Activated naive CD4-positive, alpha-beta T cell treated with anti-CD3 and anti-CD28 coated beads for 36 hours (primary cell): ENCODE measurements at regions not wholly inside any gene's neighbourhood (a gene's known extent, or its start where the extent isn't known, plus 50 kb on each side); places are given as distances from the start of the nearest gene placed in this dataset.

Experiments used
- CTCF ChIA-PET: fragments of 350-600 bp; sonication (Branson Sonifier 250); formaldehyde crosslinking; loops from one replicate; lab custom pipeline; 2021; ENCODE audit warnings: antibody characterized with exemption; lab: Charles Lee
- DNase-seq: peaks from one replicate; pipeline ENCODE4 v3.0.0-alpha.2; 2020
- H3K27ac Mint-ChIP-seq: one replicate; pipeline ENCODE4 v1.8.0; 2021; ENCODE audit warnings: mild to moderate bottlenecking, mixed read lengths
- H3K27me3 Mint-ChIP-seq: one replicate; pipeline ENCODE4 v1.8.0; 2021; ENCODE audit warnings: low read depth, mixed read lengths
- H3K36me3 Mint-ChIP-seq: one replicate; pipeline ENCODE4 v1.8.0; 2021; ENCODE audit warnings: low read depth, mixed read lengths
- H3K4me1 Mint-ChIP-seq: one replicate; pipeline ENCODE4 v1.8.0; 2021; ENCODE audit warnings: low read depth, mixed read lengths
- H3K4me3 Mint-ChIP-seq: one replicate; pipeline ENCODE4 v1.8.0; 2021; ENCODE audit warnings: mild to moderate bottlenecking, moderate library complexity, mixed read lengths
- H3K9me3 Mint-ChIP-seq: one replicate; pipeline ENCODE4 v1.8.0; 2021; ENCODE audit warnings: mixed read lengths
- intact Hi-C: fragments of 100-400 bp; cut with micrococcal nuclease; formaldehyde crosslinking; loops from one replicate; pipeline ENCODE4 v1.15.1; 2023

DNA sequence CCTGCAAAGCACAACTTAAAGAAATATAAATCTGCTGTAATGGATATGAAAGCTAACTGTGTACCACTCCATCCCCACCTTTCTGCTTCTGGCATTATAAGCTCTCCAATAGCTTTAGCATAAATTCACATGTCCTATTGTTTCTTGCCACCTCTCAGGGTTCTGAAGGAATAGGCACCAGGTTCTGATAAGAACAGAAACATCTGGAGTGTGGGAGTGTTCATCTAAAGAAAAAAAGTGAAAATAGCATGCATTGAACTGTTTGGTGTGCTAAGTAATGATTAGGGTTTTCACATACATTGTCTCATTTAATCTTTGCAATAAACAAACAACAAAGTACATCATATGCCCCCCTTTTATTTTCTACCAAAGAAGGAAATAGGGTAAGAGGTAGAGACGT lies 72.3 kb downstream of the FAM76B start:
- no peak overlapping the region for H3K27ac Mint-ChIP-seq
- no peaks in the 10 kb centered on the region for H3K27me3 Mint-ChIP-seq
- intact Hi-C loops = no loop called here
- DNase-seq = no peak
- H3K4me1 Mint-ChIP-seq = peaks cover 39% of the 10 kb centered on the region
- CTCF ChIA-PET = interaction anchor here (1.6 kb wide), 1 partner anchor 46 kb away, joined by 4 read pairs; no protein-coding TSS in a partner anchor
- no peaks in the 10 kb centered on the region for H3K9me3 Mint-ChIP-seq
- H3K4me3 Mint-ChIP-seq = no peak overlapping the region
- H3K36me3 Mint-ChIP-seq = no peaks in the 10 kb centered on the region

DNA sequence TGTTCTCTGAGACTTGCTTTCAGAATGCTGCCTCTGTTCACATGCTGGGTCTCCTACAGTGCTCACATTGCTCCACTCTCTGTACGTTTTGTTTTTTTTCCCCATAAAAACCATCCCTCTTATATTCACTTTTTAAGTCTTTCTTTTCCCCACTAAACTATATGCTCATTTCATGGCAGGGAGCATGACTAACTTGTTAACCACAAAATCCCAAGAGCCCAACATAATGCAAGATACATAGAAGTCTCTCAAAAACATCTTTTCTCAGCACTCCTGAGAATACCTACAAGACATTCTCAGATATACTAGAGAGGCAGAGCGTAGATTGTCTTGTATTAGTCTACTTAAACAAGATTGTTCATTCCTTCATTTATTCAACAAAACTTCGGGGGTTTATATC lies 73.3 kb downstream of the FAM76B start:
- Mint-ChIP-seq H3K27me3 (no peaks in the 10 kb centered on the region), H3K4me3 (no peak overlapping the region), H3K9me3 (no peaks in the 10 kb centered on the region), H3K4me1 (peaks cover 49% of the 10 kb centered on the region), H3K36me3 (no peaks in the 10 kb centered on the region), H3K27ac (peak overlapping the region; percentile 6)
- intact Hi-C loops = no loop called here
- CTCF ChIA-PET = interaction anchor here (0.8 to 2.6 kb wide), 6 partner anchors 8 to 564 kb away, joined by 3 to 21 read pairs (median 4); no protein-coding TSS in a partner anchor
- no peak for DNase-seq

DNA sequence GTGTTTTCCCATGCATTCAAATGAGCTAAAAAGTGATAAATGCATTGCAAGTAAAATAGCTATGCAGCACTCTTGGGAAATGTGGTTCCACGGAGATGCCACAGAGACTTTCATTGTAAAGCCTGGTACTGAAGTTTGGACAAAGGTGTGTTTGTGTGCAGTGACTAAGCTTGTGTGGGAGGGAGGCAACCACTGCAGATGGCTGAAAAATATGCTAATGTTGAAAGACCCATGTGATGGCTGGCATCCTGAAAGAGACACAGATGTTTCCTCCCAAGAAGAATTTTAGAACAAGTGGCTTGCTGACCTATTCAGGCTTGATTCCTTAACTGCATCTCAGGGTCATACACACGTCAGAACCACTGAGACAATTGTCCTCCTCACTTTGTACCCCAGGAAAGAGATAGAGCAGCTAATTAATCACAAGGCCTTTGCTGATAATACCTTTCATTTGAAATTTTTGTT lies 73.8 kb downstream of the FAM76B start:
- no peaks in the 10 kb centered on the region for H3K27me3 Mint-ChIP-seq
- H3K9me3 Mint-ChIP-seq = no peaks in the 10 kb centered on the region
- no peak overlapping the region for H3K27ac Mint-ChIP-seq
- DNase-seq = peak; percentile 64
- CTCF ChIA-PET = interaction anchor here (0.8 to 2.6 kb wide), 8 partner anchors 9 to 564 kb away, joined by 3 to 21 read pairs (median 4); no protein-coding TSS in a partner anchor
- H3K4me1 Mint-ChIP-seq = peaks cover 54% of the 10 kb centered on the region
- no peak overlapping the region for H3K4me3 Mint-ChIP-seq
- intact Hi-C loops = loop anchor here (1.0 kb wide), 2 partner anchors 16 to 48 kb away; no protein-coding TSS in a partner anchor
- no peaks in the 10 kb centered on the region for H3K36me3 Mint-ChIP-seq

DNA sequence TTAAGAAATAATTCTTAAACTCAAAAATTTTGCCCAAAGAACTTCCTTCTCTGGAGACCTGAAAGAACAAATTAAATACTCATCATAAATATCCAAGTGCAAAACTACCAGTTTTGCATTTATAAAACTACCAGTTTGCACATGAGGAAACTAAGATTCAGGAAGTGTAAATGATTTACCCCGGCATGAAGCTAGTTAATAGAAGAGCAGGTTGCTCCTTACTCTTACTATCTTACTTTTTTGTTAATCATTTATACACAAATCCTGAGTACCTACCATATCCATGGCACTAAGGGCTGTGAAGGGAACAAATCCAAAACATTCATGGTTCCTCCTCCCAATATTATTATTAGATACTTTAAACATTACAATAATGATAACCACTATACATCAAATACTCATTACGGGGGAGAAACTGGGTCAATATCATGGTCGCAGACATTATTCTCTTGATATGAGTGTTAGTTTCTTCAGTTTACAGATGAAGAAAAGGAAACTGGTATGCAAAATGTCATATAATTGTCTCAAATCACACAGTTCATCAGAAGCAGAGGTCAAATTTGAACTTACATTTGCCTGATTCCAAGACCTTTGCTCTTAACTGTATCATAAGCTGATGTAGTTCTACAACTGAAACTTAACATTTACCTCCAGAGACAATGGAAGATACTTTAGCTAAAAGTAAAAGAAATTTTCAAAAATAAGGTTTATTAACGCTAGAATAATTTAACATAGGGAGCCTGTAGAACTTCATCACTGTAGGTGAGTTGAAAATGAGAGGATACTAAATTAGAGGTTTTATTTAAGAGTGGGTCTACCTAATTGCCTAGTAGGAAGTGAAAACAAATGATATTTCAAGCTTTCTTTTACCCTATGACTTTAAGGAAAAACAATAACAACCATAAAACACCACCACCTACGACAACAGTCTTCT lies 74.5 kb downstream of the FAM76B start:
- Mint-ChIP-seq H3K27me3 (no peaks in the 10 kb centered on the region), H3K4me1 (peaks cover 49% of the 10 kb centered on the region), H3K9me3 (no peaks in the 10 kb centered on the region), H3K36me3 (no peaks in the 10 kb centered on the region), H3K27ac (no peak overlapping the region), H3K4me3 (no peak overlapping the region)
- CTCF ChIA-PET = interaction anchor here (0.8 to 2.6 kb wide), 9 partner anchors 9 to 563 kb away, joined by 3 to 21 read pairs (median 4); no protein-coding TSS in a partner anchor
- intact Hi-C loops = loop anchor here (1.0 kb wide), 2 partner anchors 15 to 49 kb away; no protein-coding TSS in a partner anchor
- no peak for DNase-seq

DNA sequence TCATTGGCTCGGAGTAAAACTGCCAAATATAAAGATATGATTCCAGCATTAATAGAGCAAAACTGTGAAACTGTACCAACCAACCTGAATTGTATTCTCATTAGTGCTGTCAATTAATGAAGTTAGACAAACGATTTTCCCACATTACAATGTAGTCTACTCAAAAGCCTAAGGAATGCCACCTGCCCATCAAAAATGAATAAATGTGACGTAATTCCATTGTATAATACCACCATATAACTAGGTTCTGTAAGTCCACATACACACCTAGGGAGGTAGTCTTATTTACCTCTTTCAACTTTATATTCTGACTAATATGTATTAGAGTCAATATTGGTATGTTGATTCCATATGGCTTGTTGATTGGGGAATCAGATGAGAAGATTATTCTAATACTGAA lies 76.2 kb downstream of the FAM76B start:
- H3K36me3 Mint-ChIP-seq = no peaks in the 10 kb centered on the region
- DNase-seq = no peak
- CTCF ChIA-PET = interaction anchor here (0.6 to 1.6 kb wide), 3 partner anchors 197 to 561 kb away, joined by 3 to 4 read pairs (median 4); no protein-coding TSS in a partner anchor
- no peaks in the 10 kb centered on the region for H3K27me3 Mint-ChIP-seq
- intact Hi-C loops = no loop called here
- no peak overlapping the region for H3K27ac Mint-ChIP-seq
- no peak overlapping the region for H3K4me3 Mint-ChIP-seq
- peaks cover 42% of the 10 kb centered on the region for H3K4me1 Mint-ChIP-seq
- H3K9me3 Mint-ChIP-seq = no peaks in the 10 kb centered on the region

DNA sequence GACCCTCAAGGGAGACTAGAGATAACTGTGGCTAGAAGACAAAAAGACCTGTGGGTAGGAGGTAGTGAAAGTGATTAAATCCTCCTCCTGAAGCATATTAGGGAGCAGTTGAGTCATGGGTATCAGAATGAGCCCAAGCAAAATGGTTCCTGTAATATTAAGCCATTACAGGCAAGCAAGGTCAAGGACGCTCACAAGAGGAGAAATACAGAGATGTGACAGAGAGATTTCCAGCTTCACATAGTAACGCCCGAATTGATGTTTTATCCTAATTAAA lies 77.7 kb downstream of the FAM76B start:
- DNase-seq = no peak
- H3K27me3 Mint-ChIP-seq = no peaks in the 10 kb centered on the region
- intact Hi-C loops = loop anchor here (2.0 kb wide), 1 partner anchor 715 kb away; no protein-coding TSS in a partner anchor

DNA sequence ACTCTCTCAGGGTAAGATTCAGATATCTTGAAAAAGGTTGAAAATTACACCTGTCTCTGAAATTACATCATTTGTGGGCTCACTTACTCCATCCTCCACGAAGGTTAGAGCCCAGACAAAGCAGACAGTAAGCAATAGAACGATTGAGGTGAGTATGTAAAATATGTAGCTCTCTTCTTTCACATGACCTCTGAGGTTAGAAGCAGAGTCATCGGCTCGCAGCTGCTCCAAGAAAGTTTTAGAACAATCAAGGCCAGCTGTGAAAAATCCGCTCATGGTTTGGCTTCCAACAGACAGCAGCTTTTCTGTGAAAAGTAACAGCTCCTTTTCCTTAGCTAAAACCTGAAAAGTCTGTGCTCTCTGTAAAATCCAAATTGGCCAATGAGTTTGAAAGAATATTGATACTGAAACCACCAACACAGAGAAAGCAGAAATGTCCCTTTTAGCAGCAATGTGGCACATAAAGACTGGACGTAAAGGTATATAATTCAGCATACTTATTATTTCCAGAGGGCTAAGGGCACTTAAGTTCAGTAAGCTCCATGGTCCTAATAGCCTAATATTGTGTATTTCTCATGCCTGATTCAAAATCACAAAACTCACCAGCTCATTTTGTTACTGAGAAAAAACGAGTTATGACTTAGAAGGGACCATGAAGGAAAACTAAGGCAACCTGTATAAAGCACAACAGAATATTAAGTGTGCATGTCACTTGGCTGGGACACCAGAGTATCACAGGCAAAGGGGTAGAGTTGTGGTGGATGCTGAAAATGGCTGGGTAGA lies 78.2 kb downstream of the FAM76B start:
- H3K4me1 Mint-ChIP-seq = peaks cover 38% of the 10 kb centered on the region
- H3K27ac Mint-ChIP-seq = peak overlapping the region; percentile 0
- peak; percentile 37 for DNase-seq
- peak overlapping the region; percentile 7 for H3K4me3 Mint-ChIP-seq
- no peaks in the 10 kb centered on the region for H3K9me3 Mint-ChIP-seq
- CTCF ChIA-PET = interaction anchor here (0.6 to 11.2 kb wide), 6 partner anchors 9 to 938 kb away, joined by 3 to 281 read pairs (median 3); no protein-coding TSS in a partner anchor
- no peaks in the 10 kb centered on the region for H3K36me3 Mint-ChIP-seq
- intact Hi-C loops = loop anchor here (2.0 kb wide), 1 partner anchor 715 kb away; no protein-coding TSS in a partner anchor
- no peaks in the 10 kb centered on the region for H3K27me3 Mint-ChIP-seq

More for the DNA sequence above, 77.7 kb downstream of the FAM76B start:
- H3K4me1 Mint-ChIP-seq = peaks cover 40% of the 10 kb centered on the region
- CTCF ChIA-PET = interaction anchor here (1.0 to 11.2 kb wide), 3 partner anchors 168 to 556 kb away, joined by 3 to 281 read pairs (median 3); no protein-coding TSS in a partner anchor
- H3K9me3 Mint-ChIP-seq = no peaks in the 10 kb centered on the region
- H3K4me3 Mint-ChIP-seq = no peak overlapping the region
- peak overlapping the region; percentile 0 for H3K27ac Mint-ChIP-seq
- H3K36me3 Mint-ChIP-seq = no peaks in the 10 kb centered on the region

DNA sequence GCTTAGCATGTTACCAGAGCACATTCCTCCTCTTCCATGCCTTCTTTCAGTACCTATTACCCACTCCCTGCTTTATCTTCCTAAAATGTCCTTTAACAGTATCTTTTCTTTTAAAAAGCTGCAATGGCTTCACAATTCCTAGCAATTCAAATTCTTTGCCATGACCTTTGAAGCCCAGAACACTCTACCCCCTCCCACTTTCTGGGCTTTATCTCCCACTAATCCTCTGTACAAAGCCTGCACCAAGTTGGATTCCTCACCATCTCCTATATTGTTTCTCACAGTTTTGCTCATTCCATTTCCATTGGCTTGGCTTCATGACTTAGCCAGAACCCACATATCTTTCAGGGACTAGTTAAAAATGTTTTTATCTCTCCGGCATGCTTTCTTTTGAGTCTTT lies 80.9 kb downstream of the FAM76B start:
- Mint-ChIP-seq H3K36me3 (no peaks in the 10 kb centered on the region), H3K27me3 (no peaks in the 10 kb centered on the region), H3K27ac (no peak overlapping the region), H3K4me1 (peaks cover 20% of the 10 kb centered on the region), H3K9me3 (no peaks in the 10 kb centered on the region), H3K4me3 (no peak overlapping the region)
- intact Hi-C loops = loop anchor here (5.0 to 10.0 kb wide), 3 partner anchors 326 to 1084 kb away; partner anchors contain the start of genes CWC15 and KDM4D
- CTCF ChIA-PET = interaction anchor here (0.7 to 11.2 kb wide), 4 partner anchors 29 to 552 kb away, joined by 3 to 281 read pairs (median 4); partner anchors contain the start of gene SESN3
- DNase-seq = no peak

DNA sequence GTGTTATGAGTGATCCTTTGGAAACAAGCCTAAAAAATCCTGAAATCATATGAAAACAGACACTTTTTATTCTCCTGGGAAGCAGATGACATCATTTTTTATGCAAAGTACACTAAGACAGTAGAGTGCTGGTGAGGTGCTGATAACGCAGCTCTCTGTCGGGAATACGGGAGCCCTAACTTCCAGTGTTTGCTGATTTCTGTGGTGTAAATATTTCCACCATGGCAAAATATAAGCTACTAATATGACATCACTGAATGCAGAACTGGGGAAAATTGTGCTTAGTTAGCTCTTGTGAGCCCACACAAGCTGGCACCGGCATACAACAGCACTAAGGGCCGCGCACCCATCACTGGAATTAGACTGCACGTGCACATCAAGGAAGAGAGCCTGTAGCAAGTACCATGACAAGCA lies 82.6 kb downstream of the FAM76B start:
- Mint-ChIP-seq H3K27me3 (no peaks in the 10 kb centered on the region), H3K4me1 (peaks cover 14% of the 10 kb centered on the region), H3K9me3 (no peaks in the 10 kb centered on the region), H3K36me3 (no peaks in the 10 kb centered on the region), H3K4me3 (no peak overlapping the region), H3K27ac (no peak overlapping the region)
- DNase-seq = no peak
- CTCF ChIA-PET = interaction anchor here (0.6 to 11.2 kb wide), 9 partner anchors 8 to 645 kb away, joined by 3 to 281 read pairs (median 3); partner anchors contain the start of gene SESN3
- intact Hi-C loops = loop anchor here (5.0 to 10.0 kb wide), 3 partner anchors 325 to 1082 kb away; partner anchors contain the start of genes CWC15 and KDM4D

DNA sequence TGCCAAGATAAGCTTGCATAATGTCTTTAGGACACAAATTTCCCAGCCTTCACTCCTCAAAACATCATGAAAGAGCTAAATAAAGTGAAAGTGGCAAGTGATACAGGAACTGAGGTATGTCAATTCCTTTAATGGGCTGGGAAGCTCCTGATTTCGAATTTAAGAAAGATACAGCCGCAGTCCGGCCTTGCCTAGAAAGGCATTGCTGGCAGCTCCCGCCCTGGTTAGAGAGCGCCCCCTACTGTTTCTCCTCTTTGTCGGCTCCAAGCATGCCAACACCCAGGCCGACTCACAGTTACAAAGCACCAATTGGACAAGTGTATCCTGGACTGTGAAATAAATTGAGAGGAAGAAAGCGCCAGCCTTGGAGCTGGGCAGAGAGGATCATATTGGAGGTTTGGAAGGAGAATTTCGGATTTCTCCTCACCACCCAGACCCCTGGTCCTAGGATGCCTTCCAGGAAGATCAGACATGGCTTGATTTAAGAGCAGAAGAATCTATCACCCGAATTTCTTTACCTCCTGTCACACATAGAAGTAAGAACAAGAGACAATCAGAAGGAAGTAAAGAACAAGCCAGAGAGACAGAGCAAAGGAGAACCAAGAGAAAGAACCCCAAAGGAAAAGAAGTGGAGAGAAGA lies 84.0 kb downstream of the FAM76B start:
- peak; percentile 95 for DNase-seq
- no peak overlapping the region for H3K27ac Mint-ChIP-seq
- H3K36me3 Mint-ChIP-seq = no peaks in the 10 kb centered on the region
- no peaks in the 10 kb centered on the region for H3K27me3 Mint-ChIP-seq
- H3K4me1 Mint-ChIP-seq = peaks cover 16% of the 10 kb centered on the region
- H3K9me3 Mint-ChIP-seq = no peaks in the 10 kb centered on the region
- no peak overlapping the region for H3K4me3 Mint-ChIP-seq
- intact Hi-C loops = loop anchor here (1.0 to 10.0 kb wide), 10 partner anchors 59 to 1081 kb away; partner anchors contain the start of genes CWC15, KDM4D and SESN3
- CTCF ChIA-PET = interaction anchor here (0.6 to 11.2 kb wide), 79 partner anchors 10 to 638 kb away, joined by 3 to 281 read pairs (median 4); partner anchors contain the start of genes CEP57, ENDOD1, FAM76B and SESN3

DNA sequence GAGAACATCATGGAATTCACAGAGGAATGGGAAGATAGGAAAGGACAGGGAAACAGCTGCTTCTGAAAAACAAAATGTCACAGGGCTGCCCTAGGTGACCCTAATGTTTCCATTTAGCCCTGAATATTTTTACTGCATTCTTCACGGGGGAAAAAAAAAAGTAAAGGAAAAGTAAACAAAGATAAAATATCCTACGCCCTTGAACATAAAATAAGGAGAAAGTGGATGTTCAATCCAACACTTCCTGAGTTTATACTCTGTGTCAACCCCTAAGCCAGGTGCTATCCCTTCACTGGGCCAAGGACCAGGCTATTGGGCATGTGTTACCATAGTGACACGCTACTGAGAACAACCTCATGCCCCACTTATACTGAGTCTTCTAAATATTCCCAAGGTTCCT lies 84.7 kb downstream of the FAM76B start:
- Mint-ChIP-seq H3K4me3 (no peak overlapping the region), H3K36me3 (no peaks in the 10 kb centered on the region), H3K4me1 (peaks cover 23% of the 10 kb centered on the region), H3K27ac (no peak overlapping the region), H3K27me3 (no peaks in the 10 kb centered on the region), H3K9me3 (no peaks in the 10 kb centered on the region)
- no peak for DNase-seq
- intact Hi-C loops = loop anchor here (1.0 to 10.0 kb wide), 12 partner anchors 59 to 1080 kb away; partner anchors contain the start of genes CWC15, KDM4D and SESN3
- CTCF ChIA-PET = interaction anchor here (0.6 to 11.2 kb wide), 76 partner anchors 9 to 638 kb away, joined by 3 to 281 read pairs (median 4); partner anchors contain the start of genes CEP57, ENDOD1, FAM76B and SESN3
